ENCODE measurements at regions not wholly inside any gene's neighbourhood (a gene's known extent, or its start where the extent isn't known, plus 50 kb on each side); places are given as distances from the start of the nearest gene placed in this dataset.
A peak's percentile ranks its signal among the peaks of the same experiment; 100 is the strongest.

DNA sequence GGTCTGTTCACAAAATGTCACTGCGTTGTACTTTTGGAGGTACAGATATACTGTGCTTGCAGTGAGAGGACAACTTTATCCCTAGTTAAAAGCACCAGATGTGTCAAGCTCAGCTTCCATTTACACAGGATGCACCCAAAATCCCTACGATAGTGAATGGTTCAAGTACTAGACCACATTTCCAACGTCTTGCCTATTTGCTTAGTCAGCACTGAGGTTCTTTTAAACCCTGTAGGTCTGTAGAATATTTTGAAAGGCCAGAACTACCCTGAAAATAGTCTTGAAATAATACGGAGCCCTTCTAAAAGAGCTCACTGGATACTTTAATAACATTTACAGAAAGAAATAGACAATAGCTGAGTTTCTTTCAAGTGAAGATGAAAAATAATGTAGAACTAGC lies 466.1 kb downstream of the FUT8 start:
- DNase-seq (no peak), ATAC-seq (no peak)
- intact Hi-C loops (cut with DNase I, micrococcal nuclease) = loop anchor here in 1 of 2 experiments (2.0 kb wide), 2 partner anchors 32 to 50 kb away; no protein-coding TSS in a partner anchor
- Mint-ChIP-seq H3K27me3 (no peaks in the 10 kb centered on the region), H3K36me3 (ENCODE audit: low read depth) (no peaks in the 10 kb centered on the region), H3K9me3 (ENCODE audit: low read depth) (peaks cover 3% of the 10 kb centered on the region), H3K27ac (no peak overlapping the region), H3K4me3 (no peak overlapping the region), H3K4me1 (peaks cover 22% of the 10 kb centered on the region)
- ChIA-PET POLR2A (no interaction called here), CTCF (interaction anchor here (0.8 to 2.1 kb wide), 6 partner anchors 9 to 463 kb away, joined by 3 to 6 read pairs (median 4); no protein-coding TSS in a partner anchor)

GRCh38 chr14:65879248-65880009 lies 466.9 kb downstream of the FUT8 start:
- ChIA-PET CTCF (interaction anchor here (0.7 to 2.1 kb wide), 4 partner anchors 10 to 81 kb away, joined by 3 to 6 read pairs (median 4); no protein-coding TSS in a partner anchor), POLR2A (interaction anchor here (0.6 to 0.7 kb wide), 2 partner anchors 455 to 674 kb away, joined by 3 read pairs; no protein-coding TSS in a partner anchor)
- peak; percentile 18 for DNase-seq
- H3K27me3 Mint-ChIP-seq = no peaks in the 10 kb centered on the region
- intact Hi-C loops (cut with DNase I, micrococcal nuclease) = loop anchor here in 1 of 2 experiments (2.0 kb wide), 2 partner anchors 33 to 49 kb away; no protein-coding TSS in a partner anchor
- H3K9me3 Mint-ChIP-seq (ENCODE audit: low read depth) = peaks cover 8% of the 10 kb centered on the region
- ATAC-seq = peak; percentile 94
- H3K36me3 Mint-ChIP-seq (ENCODE audit: low read depth) = no peaks in the 10 kb centered on the region
- no peak overlapping the region for H3K4me3 Mint-ChIP-seq
- peak overlapping the region; percentile 61 for H3K27ac Mint-ChIP-seq
- peaks cover 22% of the 10 kb centered on the region for H3K4me1 Mint-ChIP-seq

- H3K9me3 Mint-ChIP-seq (ENCODE audit: low read depth) = peaks cover 8% of the 10 kb centered on the region
- H3K4me3 Mint-ChIP-seq = no peak overlapping the region
- peaks cover 22% of the 10 kb centered on the region for H3K4me1 Mint-ChIP-seq
- H3K27me3 Mint-ChIP-seq = no peaks in the 10 kb centered on the region
- intact Hi-C loops (cut with DNase I, micrococcal nuclease) = no loop called here
- H3K36me3 Mint-ChIP-seq (ENCODE audit: low read depth) = no peaks in the 10 kb centered on the region
- H3K27ac Mint-ChIP-seq = no peak overlapping the region
- DNase-seq (no peak), ATAC-seq (no peak)
- CTCF ChIA-PET = no interaction called here
- POLR2A ChIA-PET = no interaction called here
Measured at GRCh38 chr14:65880507-65880906, 468.0 kb downstream of the FUT8 start.

- CTCF ChIA-PET = no interaction called here
- POLR2A ChIA-PET = no interaction called here
- H3K36me3 Mint-ChIP-seq (ENCODE audit: low read depth) = no peaks in the 10 kb centered on the region
Measured at GRCh38 chr14:65881642-65882041, 469.1 kb downstream of the FUT8 start.

GRCh38 chr14:65888677-65889076 lies 476.1 kb downstream of the FUT8 start:
- Mint-ChIP-seq H3K27me3 (no peaks in the 10 kb centered on the region), H3K27ac (no peak overlapping the region), H3K4me1 (peaks cover 3% of the 10 kb centered on the region), H3K9me3 (ENCODE audit: low read depth) (peaks cover 4% of the 10 kb centered on the region), H3K4me3 (no peak overlapping the region), H3K36me3 (ENCODE audit: low read depth) (no peaks in the 10 kb centered on the region)
- POLR2A ChIA-PET = no interaction called here
- DNase-seq (no peak), ATAC-seq (no peak)
- CTCF ChIA-PET = no interaction called here
- intact Hi-C loops (cut with DNase I, micrococcal nuclease) = no loop called here

More at GRCh38 chr14:65881642-65882041, 469.1 kb downstream of the FUT8 start:
- Mint-ChIP-seq H3K27me3 (no peaks in the 10 kb centered on the region), H3K4me1 (peaks cover 22% of the 10 kb centered on the region), H3K27ac (no peak overlapping the region), H3K4me3 (no peak overlapping the region), H3K9me3 (ENCODE audit: low read depth) (peaks cover 8% of the 10 kb centered on the region)
- DNase-seq (no peak), ATAC-seq (no peak)
- intact Hi-C loops (cut with DNase I, micrococcal nuclease) = no loop called here

DNA sequence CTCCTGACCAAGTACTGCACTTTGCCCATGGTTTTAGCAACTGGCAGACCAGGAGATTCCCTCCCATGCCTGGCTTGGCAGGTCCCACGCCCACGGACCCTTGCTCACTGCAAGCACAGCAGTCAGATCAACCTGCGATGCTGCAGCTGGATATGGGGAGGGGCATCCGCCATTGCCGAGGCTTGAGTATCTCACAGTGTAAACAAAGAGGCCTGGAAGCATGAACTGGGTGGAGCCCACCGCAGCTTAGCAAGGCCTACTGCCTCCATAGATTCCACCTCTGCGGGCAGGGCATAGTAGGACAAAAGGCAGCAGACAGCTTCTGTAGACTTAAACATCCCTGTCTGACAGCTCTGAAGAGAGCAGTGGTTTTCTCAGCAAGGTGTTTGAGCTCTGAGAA lies 479.8 kb downstream of the FUT8 start:
- peaks cover 3% of the 10 kb centered on the region for H3K4me1 Mint-ChIP-seq
- ChIA-PET CTCF (interaction anchor here (0.7 to 1.1 kb wide), 3 partner anchors 13 to 16 kb away, joined by 3 read pairs; no protein-coding TSS in a partner anchor), POLR2A (no interaction called here)
- DNase-seq (no peak), ATAC-seq (no peak)
- intact Hi-C loops (cut with DNase I, micrococcal nuclease) = no loop called here
- H3K9me3 Mint-ChIP-seq (ENCODE audit: low read depth) = peaks cover 5% of the 10 kb centered on the region
- H3K27me3 Mint-ChIP-seq = no peaks in the 10 kb centered on the region
- no peak overlapping the region for H3K4me3 Mint-ChIP-seq
- no peaks in the 10 kb centered on the region for H3K36me3 Mint-ChIP-seq (ENCODE audit: low read depth)
- H3K27ac Mint-ChIP-seq = no peak overlapping the region

DNA sequence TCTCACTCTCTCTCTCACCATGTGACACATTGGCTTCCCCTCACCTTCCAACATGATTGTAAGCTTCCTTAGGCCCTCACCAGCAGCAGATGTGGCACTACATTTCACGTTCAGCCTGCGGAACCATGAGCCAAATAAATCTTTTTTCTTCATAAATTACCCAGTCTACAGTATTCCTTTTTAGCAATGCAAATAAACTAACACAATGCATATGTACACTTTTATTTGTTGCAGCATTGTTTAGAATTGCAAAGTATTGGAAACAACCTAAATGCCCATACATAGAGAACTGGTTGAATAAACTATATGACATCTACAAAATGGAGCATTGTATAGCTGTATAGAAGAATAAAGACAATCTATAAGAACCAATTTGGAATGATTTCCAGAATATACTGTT lies 487.6 kb downstream of the FUT8 start:
- Mint-ChIP-seq H3K27ac (no peak overlapping the region), H3K4me1 (no peaks in the 10 kb centered on the region), H3K9me3 (ENCODE audit: low read depth) (peaks cover 21% of the 10 kb centered on the region), H3K4me3 (no peak overlapping the region), H3K27me3 (no peaks in the 10 kb centered on the region), H3K36me3 (ENCODE audit: low read depth) (no peaks in the 10 kb centered on the region)
- ChIA-PET POLR2A (no interaction called here), CTCF (no interaction called here)
- ATAC-seq (no peak), DNase-seq (no peak)
- intact Hi-C loops (cut with DNase I, micrococcal nuclease) = no loop called here

DNA sequence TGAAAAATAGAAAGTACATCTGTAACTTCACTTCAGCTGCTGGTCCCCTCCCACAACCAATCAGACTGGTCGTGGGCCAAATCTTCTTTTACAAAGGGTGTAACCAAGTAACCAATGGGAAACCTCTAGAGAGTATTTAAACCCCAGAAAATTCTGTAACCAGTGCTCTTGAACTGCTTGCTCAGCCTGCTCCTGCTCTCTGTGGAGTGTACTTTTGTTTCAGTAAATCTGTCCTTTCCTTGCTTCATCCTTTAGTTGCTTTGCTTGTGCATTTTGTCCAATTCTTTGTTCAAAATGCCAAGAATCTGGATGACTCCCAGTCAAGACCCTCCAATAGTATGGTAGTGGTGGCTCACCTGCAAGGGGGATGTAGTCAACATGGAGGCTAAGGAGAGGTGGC lies 489.1 kb downstream of the FUT8 start:
- intact Hi-C loops (cut with DNase I, micrococcal nuclease) = no loop called here
- Mint-ChIP-seq H3K4me3 (no peak overlapping the region), H3K36me3 (ENCODE audit: low read depth) (no peaks in the 10 kb centered on the region), H3K4me1 (no peaks in the 10 kb centered on the region), H3K9me3 (ENCODE audit: low read depth) (peaks cover 20% of the 10 kb centered on the region), H3K27ac (no peak overlapping the region), H3K27me3 (no peaks in the 10 kb centered on the region)
- ATAC-seq (no peak), DNase-seq (no peak)
- ChIA-PET CTCF (interaction anchor here (1.0 kb wide), 1 partner anchor 59 kb away, joined by 4 read pairs; no protein-coding TSS in a partner anchor), POLR2A (no interaction called here)

DNA sequence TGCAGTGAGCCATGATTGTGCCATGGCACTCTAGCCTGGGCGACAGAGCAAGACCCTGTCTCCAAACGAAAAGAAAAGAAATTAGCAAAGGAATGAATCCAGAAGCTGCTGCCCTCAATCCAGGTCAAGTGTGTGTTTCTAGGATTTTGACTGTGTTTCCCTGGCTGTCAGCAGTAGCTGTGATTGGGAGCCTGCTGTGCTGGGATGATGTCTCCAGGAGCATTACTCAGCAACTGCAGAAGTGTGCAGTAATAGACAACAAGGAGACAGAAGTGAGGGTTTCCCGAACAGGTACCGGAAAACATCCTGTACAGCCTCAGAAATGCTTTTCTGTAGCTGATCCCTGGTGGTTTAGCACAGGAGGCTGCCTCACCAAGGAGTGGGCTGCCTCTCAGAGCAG lies 492.5 kb downstream of the FUT8 start:
- no peak for DNase-seq
- intact Hi-C loops (cut with DNase I, micrococcal nuclease) = no loop called here
- Mint-ChIP-seq H3K4me3 (no peak overlapping the region), H3K27ac (no peak overlapping the region), H3K9me3 (ENCODE audit: low read depth) (peaks cover 14% of the 10 kb centered on the region), H3K4me1 (peaks cover 6% of the 10 kb centered on the region), H3K36me3 (ENCODE audit: low read depth) (no peaks in the 10 kb centered on the region), H3K27me3 (no peaks in the 10 kb centered on the region)
- CTCF ChIA-PET = interaction anchor here (0.6 kb wide), 1 partner anchor 665 kb away, joined by 3 read pairs; no protein-coding TSS in a partner anchor
- ATAC-seq = no peak
- POLR2A ChIA-PET = interaction anchor here (0.6 kb wide), 1 partner anchor 8 kb away, joined by 3 read pairs; no protein-coding TSS in a partner anchor

DNA sequence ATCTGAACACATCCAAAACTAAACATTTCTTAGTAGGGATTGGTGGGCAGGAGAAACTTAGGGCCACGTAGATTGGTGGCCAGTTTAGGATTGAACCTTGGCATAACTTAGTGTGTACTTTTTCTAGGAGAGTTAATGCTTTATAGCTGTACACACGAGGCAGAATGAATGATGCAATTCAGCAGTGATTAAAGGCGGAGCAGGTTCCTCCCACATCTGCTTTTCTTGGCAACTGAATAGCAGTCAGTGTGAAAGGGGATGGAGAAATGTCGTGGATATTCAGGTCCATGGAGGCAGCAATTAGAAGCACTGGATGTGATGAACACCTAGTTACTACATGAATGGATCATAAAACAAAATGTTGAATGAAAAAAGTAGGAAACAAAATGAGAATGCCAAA lies 493.8 kb downstream of the FUT8 start:
- no peak for DNase-seq
- peaks cover 2% of the 10 kb centered on the region for H3K9me3 Mint-ChIP-seq (ENCODE audit: low read depth)
- H3K4me1 Mint-ChIP-seq = peaks cover 6% of the 10 kb centered on the region
- ChIA-PET CTCF (no interaction called here), POLR2A (no interaction called here)
- no peak for ATAC-seq
- no peak overlapping the region for H3K27ac Mint-ChIP-seq
- H3K36me3 Mint-ChIP-seq (ENCODE audit: low read depth) = no peaks in the 10 kb centered on the region
- H3K27me3 Mint-ChIP-seq = no peaks in the 10 kb centered on the region
- intact Hi-C loops (cut with DNase I, micrococcal nuclease) = no loop called here
- no peak overlapping the region for H3K4me3 Mint-ChIP-seq

- ChIA-PET POLR2A (no interaction called here), CTCF (interaction anchor here (0.6 kb wide), 1 partner anchor 1604 kb away, joined by 3 read pairs; no protein-coding TSS in a partner anchor)
- ATAC-seq (no peak), DNase-seq (no peak)
- intact Hi-C loops (cut with DNase I, micrococcal nuclease) = no loop called here
- H3K4me1 Mint-ChIP-seq = peaks cover 6% of the 10 kb centered on the region
- H3K36me3 Mint-ChIP-seq (ENCODE audit: low read depth) = no peaks in the 10 kb centered on the region
- H3K9me3 Mint-ChIP-seq (ENCODE audit: low read depth) = no peaks in the 10 kb centered on the region
- H3K27ac Mint-ChIP-seq = no peak overlapping the region
- no peaks in the 10 kb centered on the region for H3K27me3 Mint-ChIP-seq
- H3K4me3 Mint-ChIP-seq = no peak overlapping the region
Measured at GRCh38 chr14:65906948-65907347, 494.4 kb downstream of the FUT8 start.

GRCh38 chr14:65910108-65910786 lies 497.7 kb downstream of the FUT8 start:
- no peak overlapping the region for H3K27ac Mint-ChIP-seq
- no peaks in the 10 kb centered on the region for H3K9me3 Mint-ChIP-seq (ENCODE audit: low read depth)
- H3K27me3 Mint-ChIP-seq = no peaks in the 10 kb centered on the region
- ATAC-seq (no peak), DNase-seq (no peak)
- no peak overlapping the region for H3K4me3 Mint-ChIP-seq
- no peaks in the 10 kb centered on the region for H3K36me3 Mint-ChIP-seq (ENCODE audit: low read depth)
- intact Hi-C loops (cut with DNase I, micrococcal nuclease) = no loop called here
- ChIA-PET POLR2A (no interaction called here), CTCF (no interaction called here)
- peaks cover 19% of the 10 kb centered on the region for H3K4me1 Mint-ChIP-seq
